OCI-LY7 (cell line): ENCODE measurements at regions not wholly inside any gene's neighbourhood (a gene's known extent, or its start where the extent isn't known, plus 50 kb on each side); places are given as distances from the start of the nearest gene placed in this dataset.

ENCODE experiments used
- CTCF ChIP-seq: fragments of 200-600 bp; sonication (generic); conservative IDR thresholded peaks from 2 replicates; pipeline ENCODE4 v1.5.1; 2014; ENCODE audit warnings: mild to moderate bottlenecking, antibody characterized with exemption, low read length, moderate library complexity, mixed read lengths
- EZH2phosphoT487 ChIP-seq: fragments of 200-600 bp; sonication (generic); IDR thresholded peaks from 2 replicates; pipeline ENCODE4 v1.6.1; 2018; ENCODE audit warnings: low read depth, borderline replicate concordance, mild to moderate bottlenecking, mixed run types, antibody characterized with exemption, low read length, moderate library complexity, mixed read lengths

- TF ChIP-seq CTCF: no peak
- TF ChIP-seq EZH2phosphoT487: no peak
Measured at GRCh38 chr13:63983366-63983765, 2567.7 kb upstream of the PCDH20 start.
